GM21526 (cell line): ENCODE measurements at regions not wholly inside any gene's neighbourhood (a gene's known extent, or its start where the extent isn't known, plus 50 kb on each side); places are given as distances from the start of the nearest gene placed in this dataset.
"Not testable (repeated sequence)": the region's sequence is repeated elsewhere in the genome, so short reads cannot be mapped to it uniquely, and the experiment has no call there.

Experiments used
- ATAC-seq: cut with Tn5 transposase; IDR thresholded peaks from one replicate; pipeline ENCODE4 v1.9.1; 2021; ENCODE audit warnings: moderate library complexity; ENCODE audit not compliant: unreplicated experiment, low FRiP score

DNA sequence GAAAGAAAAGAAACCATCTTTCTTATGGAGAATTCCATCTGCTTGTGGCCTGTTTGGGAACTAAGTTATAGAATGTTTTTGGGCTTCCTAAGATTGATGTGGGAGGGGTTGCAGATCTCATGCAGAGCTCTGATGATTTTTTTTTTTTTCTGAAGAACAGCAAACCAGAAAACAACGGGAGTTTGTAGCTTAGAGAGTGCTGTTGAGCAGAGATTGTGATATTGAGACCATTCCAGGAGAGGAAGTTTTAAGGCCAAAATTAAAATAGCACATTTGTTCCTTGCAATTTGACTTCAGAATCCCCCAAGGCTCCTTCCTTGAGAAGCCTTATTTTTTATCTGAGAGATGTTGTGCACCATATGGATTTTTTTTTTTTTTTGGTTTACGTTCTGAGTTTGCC lies 159.5 kb upstream of the NRP1 start:
- no peak for ATAC-seq

DNA sequence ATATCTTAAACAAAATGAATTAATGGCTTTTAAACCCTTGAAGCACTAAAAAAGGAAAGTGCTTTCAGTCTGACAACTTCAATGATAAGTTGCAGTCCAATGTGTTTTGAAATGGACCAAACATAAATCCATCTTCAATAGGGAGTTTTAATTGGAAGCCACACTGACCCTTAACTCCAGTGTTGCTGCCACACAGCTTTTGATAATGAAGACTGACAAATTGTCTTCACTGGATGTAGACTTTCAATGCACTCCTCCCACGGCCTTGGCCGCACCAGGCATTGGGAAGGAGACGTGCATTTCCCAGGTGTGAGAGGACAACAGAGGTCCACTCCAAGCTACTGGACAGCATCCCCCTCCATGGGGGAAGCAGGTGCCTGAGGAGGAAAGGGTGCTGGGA lies 159.0 kb upstream of the NRP1 start:
- ATAC-seq: no peak

DNA sequence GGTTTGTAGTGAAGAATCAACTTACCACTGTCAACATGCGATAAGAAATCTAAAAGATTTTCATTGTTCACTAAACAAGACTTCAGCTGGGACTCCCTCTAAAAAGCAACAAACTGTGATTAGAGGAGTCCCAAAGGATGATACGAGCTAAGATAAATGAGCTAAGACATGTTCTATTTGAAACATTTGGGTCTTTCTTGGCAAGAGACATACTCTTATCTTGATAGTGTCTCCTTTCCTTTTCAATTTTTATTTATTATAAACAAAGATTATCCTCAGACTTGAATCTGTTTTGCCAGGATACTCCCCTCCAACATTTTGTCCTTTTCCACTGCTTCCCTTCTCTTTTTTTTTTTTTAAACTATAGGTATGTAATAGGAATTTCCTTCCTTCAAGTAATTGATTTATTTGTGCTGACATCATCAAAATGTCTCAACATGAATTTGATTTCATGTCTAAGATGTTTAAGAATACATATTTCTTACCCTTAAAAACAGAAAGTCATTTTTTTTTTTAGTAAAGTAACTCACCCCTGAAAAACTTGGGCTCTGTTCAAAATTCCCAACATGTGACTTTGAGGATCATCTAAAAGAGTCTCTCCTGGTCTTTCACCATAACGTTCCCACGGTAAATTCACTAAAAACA lies 158.4 kb upstream of the NRP1 start:
- no peak for ATAC-seq

DNA sequence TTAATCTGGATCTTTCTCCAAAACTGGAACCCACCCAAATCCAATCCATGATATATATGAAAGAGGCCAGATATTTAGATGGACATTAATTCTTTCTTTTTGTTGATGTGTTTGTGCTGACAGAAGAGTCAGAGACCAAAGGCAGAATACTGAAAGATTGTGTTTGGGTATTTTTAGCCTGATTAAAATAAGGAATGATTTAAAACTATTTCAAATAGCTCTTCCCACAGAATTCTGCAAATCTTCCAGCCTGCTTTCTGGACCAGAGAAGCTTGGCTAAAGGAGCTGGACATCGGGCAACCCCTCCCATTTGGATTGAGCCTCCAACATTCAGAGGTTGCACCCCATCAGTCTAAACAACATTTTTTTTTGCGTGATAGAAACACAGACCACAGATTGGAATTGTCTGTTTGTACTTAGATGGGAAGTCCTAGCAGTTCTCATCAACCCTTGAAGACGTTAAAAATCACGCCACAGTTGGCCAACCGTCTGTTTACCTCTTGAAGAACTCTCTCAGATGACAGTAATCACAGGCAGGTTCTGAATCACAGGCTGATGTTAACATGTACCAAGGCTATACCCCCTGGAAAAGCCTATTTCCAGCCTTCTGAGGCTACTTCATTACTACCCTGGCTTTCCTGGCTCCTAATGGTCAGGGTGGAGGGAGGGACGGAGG lies 155.2 kb upstream of the NRP1 start:
- ATAC-seq: no peak

DNA sequence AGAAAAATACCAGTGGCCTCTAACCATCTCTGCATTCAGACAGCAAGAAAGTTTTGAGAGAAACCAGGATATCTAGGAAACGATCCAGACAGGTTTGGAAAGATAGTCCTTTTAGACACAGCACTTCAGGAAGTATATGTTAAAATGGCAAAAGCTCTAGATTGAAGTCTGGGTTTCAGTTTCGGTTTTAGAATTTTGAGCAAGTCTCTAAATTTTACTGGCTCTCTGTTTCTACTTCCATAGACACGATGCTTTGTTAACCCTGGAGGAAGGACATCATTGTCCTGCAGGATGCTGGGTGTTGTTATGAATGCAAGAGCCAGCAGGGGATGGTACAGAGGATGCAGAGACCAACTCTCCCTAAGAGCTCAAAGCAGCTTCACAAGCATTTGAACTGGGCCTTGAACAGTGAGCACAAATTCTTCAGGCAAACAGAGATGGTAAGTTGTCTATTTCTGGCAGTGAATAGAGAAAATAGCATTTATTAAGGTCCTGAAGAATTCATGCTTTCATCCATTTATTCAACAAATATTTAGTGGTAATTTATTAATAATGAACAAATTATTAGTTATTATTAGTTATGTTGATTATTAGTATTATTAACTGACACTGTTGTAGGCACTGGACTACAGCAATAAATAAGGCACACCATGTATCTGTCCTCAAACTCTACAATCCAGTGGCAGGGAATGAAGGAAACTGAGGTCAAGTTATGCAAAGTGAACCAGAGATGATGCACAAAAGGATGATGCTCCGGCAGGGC lies 152.7 kb upstream of the NRP1 start:
- no peak for ATAC-seq

DNA sequence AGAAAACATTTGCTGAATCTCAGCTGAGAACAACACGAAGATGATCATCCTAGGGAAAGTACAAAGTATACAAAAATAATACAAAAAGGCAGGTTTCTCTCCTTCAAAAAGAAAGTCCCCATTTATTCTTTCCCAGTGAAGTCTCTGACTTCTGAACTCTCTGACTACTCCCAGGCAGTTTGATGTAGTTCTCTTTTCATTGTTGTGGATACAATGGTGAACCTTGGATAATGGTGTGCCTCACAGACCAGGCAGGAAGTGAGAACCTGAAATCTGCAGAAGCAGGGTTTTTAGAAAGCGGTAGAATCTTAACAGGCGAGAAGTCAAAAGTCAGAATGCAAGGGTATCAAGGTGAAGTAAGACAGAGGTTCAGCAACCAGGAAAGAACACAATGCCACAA lies 150.8 kb upstream of the NRP1 start:
- no peak for ATAC-seq

DNA sequence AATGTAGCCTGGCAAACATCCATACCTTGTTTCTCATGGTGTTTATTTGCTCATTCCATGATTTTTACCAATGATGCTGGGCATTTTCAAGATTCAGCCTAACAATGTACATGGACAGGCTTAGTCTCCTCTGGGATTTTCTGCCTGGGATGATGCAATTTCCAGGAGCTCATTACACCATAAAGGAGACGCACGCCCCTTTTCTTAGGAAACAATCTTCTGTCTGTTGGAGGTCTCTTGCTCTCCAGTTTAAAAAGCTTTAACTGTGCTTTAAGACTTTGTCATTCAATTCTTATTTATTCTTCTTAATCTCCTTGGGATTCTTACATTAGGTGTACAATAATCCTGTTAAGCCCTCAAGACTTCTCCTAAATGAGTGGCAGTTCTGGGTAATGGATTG lies 150.3 kb upstream of the NRP1 start:
- no peak for ATAC-seq

DNA sequence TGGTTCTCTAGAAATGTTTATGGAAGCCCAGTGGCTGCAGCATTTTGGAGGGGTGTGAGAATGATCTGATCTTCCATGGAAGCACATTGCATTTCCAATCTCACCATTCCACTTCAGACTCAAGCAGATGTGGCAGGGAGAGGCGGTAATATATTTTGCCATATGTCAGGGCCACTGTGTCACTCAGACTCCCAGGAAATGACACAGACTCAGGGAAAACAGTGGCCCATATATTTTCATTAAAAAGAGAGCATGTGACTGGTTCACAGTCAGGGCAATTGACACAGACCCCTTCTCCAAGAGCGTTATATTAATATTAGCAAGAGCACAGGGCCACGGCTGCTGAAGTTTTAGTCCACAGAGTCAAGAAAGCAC lies 149.3 kb upstream of the NRP1 start:
- ATAC-seq: no peak

DNA sequence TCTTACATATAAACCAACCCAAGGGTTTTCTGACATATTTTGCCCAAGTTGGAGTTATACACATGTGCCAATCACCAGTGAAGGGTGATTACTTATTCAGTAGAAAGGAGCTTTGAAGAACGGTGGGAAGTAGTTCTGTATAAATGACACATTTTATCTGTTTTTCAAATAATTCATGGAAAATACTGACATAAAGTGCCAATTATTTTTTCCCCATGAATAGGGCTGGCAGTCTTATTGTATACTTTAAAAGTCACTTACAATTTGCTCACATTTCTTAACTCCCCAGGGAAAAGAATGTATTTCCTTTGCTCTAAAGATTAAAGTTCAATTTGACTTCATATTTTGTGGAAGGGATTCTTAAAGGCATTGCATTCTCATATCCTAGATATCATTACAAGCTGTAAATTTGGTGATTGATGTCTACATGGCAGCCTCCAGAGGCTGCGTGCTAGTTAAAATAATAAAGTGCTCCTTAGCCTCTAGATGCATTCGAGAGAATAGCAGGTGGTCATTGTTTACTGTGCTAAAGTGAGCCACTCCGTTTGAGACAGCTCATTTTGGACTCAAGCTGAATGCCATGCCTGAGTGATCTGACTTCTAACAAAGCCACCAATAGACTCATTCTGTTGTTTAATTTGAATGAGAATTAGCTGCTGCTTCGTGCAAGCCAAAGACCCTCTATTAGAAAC lies 148.8 kb upstream of the NRP1 start:
- ATAC-seq: no peak

DNA sequence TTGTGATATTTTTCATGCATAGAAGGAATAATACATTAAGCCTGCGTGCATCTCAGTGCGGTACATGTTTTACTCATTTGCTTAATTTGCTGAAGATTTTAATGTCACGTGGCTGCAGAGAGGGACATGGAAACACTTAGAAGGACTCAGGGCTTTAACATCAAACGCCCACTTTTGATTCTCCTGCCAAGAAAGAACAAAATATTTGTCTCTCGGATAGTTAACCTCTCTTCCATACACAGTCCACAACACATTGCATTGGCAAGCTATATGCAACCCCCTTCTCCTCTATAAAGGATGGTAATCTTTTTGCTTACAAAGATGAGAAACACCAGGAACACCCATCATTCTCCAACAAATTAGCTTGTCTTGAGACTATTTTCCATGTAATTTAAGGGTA lies 148.0 kb upstream of the NRP1 start:
- no peak for ATAC-seq

DNA sequence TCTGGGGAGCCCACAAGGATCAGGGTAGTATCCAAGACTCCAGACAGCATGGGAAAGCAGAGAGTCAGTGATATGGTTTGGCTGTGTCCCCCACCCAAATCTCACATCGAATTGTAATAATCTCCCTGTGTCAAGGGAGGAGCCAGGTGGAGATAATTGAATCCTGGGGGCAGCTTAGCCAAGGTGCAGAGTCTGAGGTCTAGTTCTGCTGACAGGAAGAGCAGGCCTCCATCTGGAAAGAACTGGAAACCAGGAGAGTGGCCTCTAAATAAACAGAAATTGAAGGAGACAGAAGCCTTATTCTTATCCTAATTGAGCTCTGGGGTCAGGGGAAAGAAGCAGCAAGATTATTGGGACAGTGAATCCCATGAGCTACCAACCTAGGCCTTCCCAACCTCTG lies 146.7 kb upstream of the NRP1 start:
- no peak for ATAC-seq

DNA sequence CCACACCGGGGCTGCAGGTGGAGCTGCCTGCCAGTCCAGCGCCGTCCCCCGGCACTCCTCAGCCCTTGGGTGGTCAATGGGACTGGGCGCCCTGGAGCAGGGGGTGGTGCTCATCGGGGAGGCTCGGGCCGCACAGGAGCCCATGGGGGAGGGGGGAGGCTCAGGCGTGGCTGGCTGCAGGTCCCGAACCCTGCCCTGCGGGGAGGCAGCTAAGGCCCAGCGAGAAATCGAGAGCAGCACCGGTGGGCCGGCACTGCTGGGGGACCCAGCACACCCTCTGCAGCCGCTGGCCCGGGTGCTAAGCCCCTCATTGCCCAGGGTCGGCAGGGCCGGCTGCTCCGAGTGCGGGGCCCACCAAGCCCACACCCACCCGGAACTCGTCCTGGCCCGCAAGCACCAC lies 145.9 kb upstream of the NRP1 start:
- ATAC-seq: not testable (repeated sequence)

DNA sequence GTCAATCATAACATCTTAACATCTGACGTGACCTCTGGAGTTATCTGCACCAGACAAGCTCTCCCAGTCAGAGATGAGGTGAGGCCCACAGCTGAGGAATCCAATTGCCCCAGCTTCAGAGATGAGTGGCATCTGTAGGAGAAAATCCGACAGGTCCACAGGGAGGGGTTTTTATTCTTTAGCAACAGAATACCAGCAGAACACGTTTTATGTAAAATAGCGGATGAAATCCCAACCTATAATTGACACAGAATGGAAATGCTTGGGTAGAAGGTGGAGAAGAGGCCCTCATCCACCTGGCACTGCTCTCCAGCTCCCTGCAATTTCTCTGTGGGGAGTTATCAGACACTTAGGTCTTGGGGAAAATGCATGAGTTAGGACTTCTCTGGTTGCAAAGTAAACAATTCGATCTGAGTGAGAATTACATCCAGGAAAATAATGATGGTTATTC lies 144.2 kb upstream of the NRP1 start:
- ATAC-seq: no peak

DNA sequence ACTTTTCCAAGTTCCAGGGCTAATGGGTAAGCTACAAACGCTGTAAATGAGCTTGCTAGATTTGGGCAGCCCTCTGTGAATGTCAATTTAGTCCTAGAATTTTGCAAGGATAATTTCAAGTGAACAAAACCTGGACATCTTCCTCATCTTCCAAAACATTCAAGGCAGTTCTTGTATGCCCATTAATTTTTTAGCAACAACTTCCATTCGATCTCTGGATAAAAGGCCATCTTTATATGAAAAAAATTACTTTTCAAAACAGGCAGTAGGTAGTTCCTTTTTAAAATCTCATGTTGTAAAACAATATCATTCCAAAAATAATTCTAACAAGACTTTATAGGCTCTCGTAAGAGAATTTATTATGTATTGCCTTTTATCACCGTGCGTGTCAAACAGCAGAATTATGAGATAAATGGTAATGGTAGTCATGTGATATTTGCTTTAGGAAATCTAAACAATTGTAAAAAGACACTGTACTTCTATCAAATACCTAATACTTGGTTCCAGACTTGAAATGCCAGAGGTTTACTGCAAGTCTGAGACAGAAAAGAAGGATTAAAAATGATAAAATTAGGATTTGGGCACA lies 143.7 kb upstream of the NRP1 start:
- ATAC-seq: no peak

DNA sequence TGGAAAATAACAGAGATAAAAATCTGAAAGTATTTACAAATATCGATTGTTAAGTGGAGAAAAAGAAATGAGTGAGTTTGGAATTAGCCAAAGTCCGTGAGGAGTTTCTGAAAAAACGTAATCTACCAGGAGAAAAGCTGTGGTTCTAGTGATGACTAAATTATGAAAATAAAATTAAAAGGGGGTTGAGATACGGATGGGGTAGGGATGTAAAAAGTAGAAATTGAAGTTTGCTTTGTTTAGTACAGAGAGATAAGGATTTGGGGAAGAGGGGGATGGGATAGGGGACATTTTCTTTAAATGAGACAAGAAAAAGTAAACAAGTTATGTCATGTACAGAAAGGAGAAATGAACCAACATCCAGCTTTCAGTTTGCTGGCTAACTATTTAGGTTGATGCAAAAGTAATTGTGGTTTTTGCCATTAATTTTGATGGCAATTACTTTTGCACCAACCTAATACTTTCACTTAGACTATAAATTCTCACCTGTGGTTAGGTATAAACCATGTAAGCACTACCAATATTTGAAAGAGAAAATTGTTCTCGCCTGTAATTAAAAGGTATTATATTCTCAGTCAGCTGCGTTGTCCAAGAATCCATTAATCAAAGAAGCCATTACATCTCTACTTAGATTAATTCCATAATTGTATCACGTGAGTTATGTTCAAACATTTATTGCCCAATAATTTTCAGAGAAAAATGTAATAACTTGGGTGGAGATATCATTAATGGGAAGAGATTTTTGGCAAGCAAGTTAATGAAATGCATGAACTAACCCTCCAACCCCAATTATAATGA lies 143.0 kb upstream of the NRP1 start:
- ATAC-seq: no peak

DNA sequence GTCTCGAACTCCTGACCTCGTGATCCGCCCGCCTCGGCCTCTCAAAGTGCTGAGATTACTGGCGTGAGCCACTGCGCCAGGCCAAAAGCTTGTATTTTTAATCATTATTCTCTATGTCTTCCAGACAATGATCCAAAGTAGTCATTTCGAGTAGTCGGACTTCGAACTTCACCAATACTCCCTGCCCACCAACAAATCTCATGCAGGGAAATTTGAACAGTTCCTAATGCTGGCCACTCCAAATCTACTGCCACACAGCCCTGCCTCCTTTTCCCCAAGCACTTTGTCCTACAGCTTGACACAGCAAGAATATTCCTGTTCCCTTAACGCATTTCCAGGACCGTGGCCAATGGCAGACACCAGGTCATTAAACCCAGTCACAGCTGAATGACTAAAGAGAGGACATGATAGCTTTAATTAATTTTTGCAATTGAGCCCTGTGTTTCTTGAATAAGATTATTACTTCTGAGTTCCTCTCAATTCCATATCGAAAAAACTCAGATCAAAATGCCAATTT lies 142.3 kb upstream of the NRP1 start:
- no peak for ATAC-seq

DNA sequence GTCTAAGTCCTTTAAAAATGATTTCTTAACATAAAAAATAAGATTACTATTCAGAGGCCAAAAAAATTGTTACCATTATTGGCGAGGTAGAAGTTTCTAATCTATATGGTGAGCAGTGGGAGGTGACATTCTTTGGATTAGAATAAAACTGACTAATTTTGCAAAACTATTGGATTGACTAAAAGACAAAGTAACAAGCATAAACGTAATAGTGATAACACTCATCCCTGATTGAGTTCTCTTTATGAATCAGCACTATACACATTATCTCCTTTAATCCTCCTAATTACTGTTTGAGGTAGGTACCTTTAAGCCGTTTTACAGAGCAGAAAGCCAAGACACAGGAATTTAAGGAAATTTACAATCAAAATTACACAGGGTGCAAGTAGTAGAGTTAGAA lies 139.2 kb upstream of the NRP1 start:
- ATAC-seq: no peak

DNA sequence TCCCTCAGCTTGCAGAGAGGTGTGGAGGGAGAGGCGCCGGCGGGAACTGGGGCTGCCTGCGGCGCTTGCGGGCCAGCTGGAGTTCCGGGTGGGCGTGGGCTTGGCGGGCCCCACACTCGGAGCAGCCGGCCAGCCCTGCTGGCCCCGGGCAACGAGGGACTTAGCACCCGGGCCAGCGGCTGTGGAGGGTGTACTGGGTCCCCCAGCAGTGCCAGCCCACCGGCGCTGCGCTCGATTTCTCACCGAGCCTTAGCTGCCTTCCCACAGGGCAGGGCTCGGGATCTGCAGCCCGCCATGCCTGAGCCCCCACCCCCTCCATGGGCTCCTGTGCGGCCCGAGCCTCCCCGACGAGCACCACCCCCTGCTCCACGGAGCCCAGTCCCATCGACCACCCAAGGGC lies 133.5 kb upstream of the NRP1 start:
- ATAC-seq: not testable (repeated sequence)

DNA sequence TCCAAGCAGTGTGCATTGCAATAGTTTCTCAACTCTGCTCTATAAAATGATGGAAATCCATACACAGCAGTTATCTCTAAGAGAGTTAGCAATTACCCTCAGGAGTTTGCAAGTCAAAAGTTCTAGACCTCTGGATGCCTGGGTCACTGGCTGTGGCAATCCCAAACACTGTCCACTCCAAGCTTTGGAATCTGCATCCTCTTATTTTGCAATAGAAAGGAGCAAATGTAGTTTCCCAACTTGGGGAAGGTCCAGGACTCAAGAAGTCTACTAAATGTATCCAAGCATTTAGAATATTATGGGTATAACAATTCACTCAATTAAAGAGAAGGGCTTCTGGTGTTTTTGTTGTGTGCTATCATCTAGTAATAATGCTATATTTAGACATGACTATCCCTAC lies 131.3 kb upstream of the NRP1 start:
- no peak for ATAC-seq

DNA sequence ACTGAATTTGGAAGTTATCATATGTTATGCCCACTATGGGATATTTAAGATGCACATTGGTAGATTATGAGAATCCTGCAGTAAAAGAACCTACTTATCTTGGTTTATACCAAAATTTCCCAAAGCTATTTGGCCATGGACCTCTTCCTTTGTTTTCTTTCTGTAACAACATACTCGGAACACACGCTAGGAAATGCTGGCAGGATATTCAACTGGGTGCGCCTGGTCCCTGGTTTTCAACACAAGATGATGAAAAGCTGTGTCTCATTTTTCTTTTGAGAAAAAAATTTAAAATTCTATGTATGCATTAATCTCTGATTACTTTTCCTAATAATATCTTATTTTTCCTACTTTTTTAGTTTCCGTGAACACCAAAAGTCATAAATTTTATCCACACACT lies 128.5 kb upstream of the NRP1 start:
- ATAC-seq: no peak
